Activated T-helper 1 cell treated with anti-CD3 and anti-CD28 coated beads, Interleukin-12 subunit alpha, Interleukin-12 subunit beta, Interleukin-2, Interleukin-4 antibody, amounts not matched to agents 30 ng/mL and 10 ng/mL and 1 ng/mL, durations not matched to agents 14 hours and 24 hours and 36 hours (primary cell): ENCODE measurements at regions not wholly inside any gene's neighbourhood (a gene's known extent, or its start where the extent isn't known, plus 50 kb on each side); places are given as distances from the start of the nearest gene placed in this dataset.
"Not testable (repeated sequence)": the region's sequence is repeated elsewhere in the genome, so short reads cannot be mapped to it uniquely, and the experiment has no call there.

Source experiments
- DNase-seq: peaks from one replicate; pipeline ENCODE4 v3.0.0; 2021; ENCODE audit warnings: low spot score
- H3K27ac Mint-ChIP-seq: one replicate; pipeline ENCODE4 v1.8.0; 2021; ENCODE audit warnings: mild to moderate bottlenecking, mixed read lengths
- H3K27me3 Mint-ChIP-seq: one replicate; pipeline ENCODE4 v1.8.0; 2022; ENCODE audit warnings: mild to moderate bottlenecking, moderate library complexity, mixed read lengths; ENCODE audit not compliant: insufficient read depth
- H3K36me3 Mint-ChIP-seq: one replicate; pipeline ENCODE4 v1.8.0; 2021; ENCODE audit warnings: low read depth, mixed read lengths
- H3K4me1 Mint-ChIP-seq: one replicate; pipeline ENCODE4 v1.8.0; 2021; ENCODE audit warnings: low read depth, mixed read lengths
- H3K4me3 Mint-ChIP-seq: one replicate; pipeline ENCODE4 v1.8.0; 2021; ENCODE audit warnings: mild to moderate bottlenecking, moderate library complexity, mixed read lengths
- H3K9me3 Mint-ChIP-seq: one replicate; pipeline ENCODE4 v1.8.0; 2021; ENCODE audit warnings: mixed read lengths
- intact Hi-C: fragments of 100-400 bp; cut with micrococcal nuclease; formaldehyde crosslinking; loops from one replicate; pipeline ENCODE4 v1.15.1; 2024

GRCh38 chr13:59407251-59407650 lies 756.5 kb downstream of the DIAPH3 start:
- not testable (repeated sequence) for DNase-seq, H3K36me3 Mint-ChIP-seq
- H3K9me3 Mint-ChIP-seq = peaks cover 35% of the 10 kb centered on the region

GRCh38 chr13:59408738-59409137 lies 755.0 kb downstream of the DIAPH3 start:
- H3K27me3 Mint-ChIP-seq = no peaks in the 10 kb centered on the region
- intact Hi-C loops = no loop called here
- H3K36me3 Mint-ChIP-seq = no peaks in the 10 kb centered on the region
- peaks cover 28% of the 10 kb centered on the region for H3K9me3 Mint-ChIP-seq
- no peak overlapping the region for H3K4me3 Mint-ChIP-seq
- no peak for DNase-seq
- no peaks in the 10 kb centered on the region for H3K4me1 Mint-ChIP-seq
- no peak overlapping the region for H3K27ac Mint-ChIP-seq

More at GRCh38 chr13:59407251-59407650, 756.5 kb downstream of the DIAPH3 start:
- H3K27ac Mint-ChIP-seq, H3K4me3 Mint-ChIP-seq, intact Hi-C loops, H3K4me1 Mint-ChIP-seq, H3K27me3 Mint-ChIP-seq: not testable (repeated sequence)

- H3K27ac Mint-ChIP-seq = no peak overlapping the region
- peaks cover 28% of the 10 kb centered on the region for H3K9me3 Mint-ChIP-seq
- DNase-seq = no peak
- no peaks in the 10 kb centered on the region for H3K36me3 Mint-ChIP-seq
- no peak overlapping the region for H3K4me3 Mint-ChIP-seq
- intact Hi-C loops = no loop called here
- H3K27me3 Mint-ChIP-seq = no peaks in the 10 kb centered on the region
- H3K4me1 Mint-ChIP-seq = no peaks in the 10 kb centered on the region
Measured at GRCh38 chr13:59409211-59409610, 754.5 kb downstream of the DIAPH3 start.

- H3K27ac Mint-ChIP-seq = no peak overlapping the region
- intact Hi-C loops = no loop called here
- H3K4me1 Mint-ChIP-seq = no peaks in the 10 kb centered on the region
- no peak overlapping the region for H3K4me3 Mint-ChIP-seq
- H3K9me3 Mint-ChIP-seq = peaks cover 28% of the 10 kb centered on the region
- no peaks in the 10 kb centered on the region for H3K36me3 Mint-ChIP-seq
- no peaks in the 10 kb centered on the region for H3K27me3 Mint-ChIP-seq
- DNase-seq = no peak
Measured at GRCh38 chr13:59409634-59410200, 754.0 kb downstream of the DIAPH3 start.

GRCh38 chr13:59413126-59413525 lies 750.6 kb downstream of the DIAPH3 start:
- intact Hi-C loops = no loop called here
- no peak for DNase-seq
- Mint-ChIP-seq H3K4me1 (no peaks in the 10 kb centered on the region), H3K9me3 (peaks cover 4% of the 10 kb centered on the region), H3K27me3 (no peaks in the 10 kb centered on the region), H3K4me3 (no peak overlapping the region), H3K27ac (no peak overlapping the region), H3K36me3 (no peaks in the 10 kb centered on the region)

GRCh38 chr13:59414006-59414405 lies 749.7 kb downstream of the DIAPH3 start:
- Mint-ChIP-seq H3K27me3 (no peaks in the 10 kb centered on the region), H3K4me1 (no peaks in the 10 kb centered on the region), H3K4me3 (no peak overlapping the region), H3K9me3 (no peaks in the 10 kb centered on the region), H3K36me3 (no peaks in the 10 kb centered on the region), H3K27ac (no peak overlapping the region)
- intact Hi-C loops = no loop called here
- DNase-seq = no peak

- DNase-seq = no peak
- Mint-ChIP-seq H3K4me1 (no peaks in the 10 kb centered on the region), H3K36me3 (no peaks in the 10 kb centered on the region), H3K4me3 (no peak overlapping the region), H3K9me3 (no peaks in the 10 kb centered on the region), H3K27me3 (no peaks in the 10 kb centered on the region), H3K27ac (no peak overlapping the region)
- intact Hi-C loops = no loop called here
Measured at GRCh38 chr13:59415498-59415897, 748.2 kb downstream of the DIAPH3 start.

GRCh38 chr13:59416561-59416960 lies 747.2 kb downstream of the DIAPH3 start:
- no peaks in the 10 kb centered on the region for H3K4me1 Mint-ChIP-seq

GRCh38 chr13:59422646-59423045 lies 741.1 kb downstream of the DIAPH3 start:
- intact Hi-C loops = no loop called here
- no peaks in the 10 kb centered on the region for H3K36me3 Mint-ChIP-seq
- H3K4me1 Mint-ChIP-seq = no peaks in the 10 kb centered on the region
- peaks cover 5% of the 10 kb centered on the region for H3K27me3 Mint-ChIP-seq
- H3K4me3 Mint-ChIP-seq = no peak overlapping the region
- no peak overlapping the region for H3K27ac Mint-ChIP-seq
- H3K9me3 Mint-ChIP-seq = no peaks in the 10 kb centered on the region
- no peak for DNase-seq

More at GRCh38 chr13:59416561-59416960, 747.2 kb downstream of the DIAPH3 start:
- Mint-ChIP-seq H3K9me3 (no peaks in the 10 kb centered on the region), H3K36me3 (no peaks in the 10 kb centered on the region), H3K27ac (no peak overlapping the region), H3K4me3 (no peak overlapping the region), H3K27me3 (no peaks in the 10 kb centered on the region)
- intact Hi-C loops = no loop called here
- no peak for DNase-seq

- H3K4me1 Mint-ChIP-seq = no peaks in the 10 kb centered on the region
- intact Hi-C loops = no loop called here
Measured at GRCh38 chr13:59423708-59424340, 739.9 kb downstream of the DIAPH3 start.

GRCh38 chr13:59424661-59425060 lies 739.1 kb downstream of the DIAPH3 start:
- no peak overlapping the region for H3K27ac Mint-ChIP-seq
- H3K4me3 Mint-ChIP-seq = no peak overlapping the region
- peaks cover 6% of the 10 kb centered on the region for H3K27me3 Mint-ChIP-seq
- intact Hi-C loops = no loop called here
- DNase-seq = no peak
- H3K4me1 Mint-ChIP-seq = no peaks in the 10 kb centered on the region
- H3K36me3 Mint-ChIP-seq = no peaks in the 10 kb centered on the region
- no peaks in the 10 kb centered on the region for H3K9me3 Mint-ChIP-seq

More at GRCh38 chr13:59423708-59424340, 739.9 kb downstream of the DIAPH3 start:
- no peak for DNase-seq
- peaks cover 6% of the 10 kb centered on the region for H3K27me3 Mint-ChIP-seq
- H3K9me3 Mint-ChIP-seq = no peaks in the 10 kb centered on the region
- no peak overlapping the region for H3K27ac Mint-ChIP-seq
- no peak overlapping the region for H3K4me3 Mint-ChIP-seq
- no peaks in the 10 kb centered on the region for H3K36me3 Mint-ChIP-seq

GRCh38 chr13:59425211-59425741 lies 738.5 kb downstream of the DIAPH3 start:
- Mint-ChIP-seq H3K36me3 (no peaks in the 10 kb centered on the region), H3K4me3 (no peak overlapping the region), H3K9me3 (no peaks in the 10 kb centered on the region), H3K27ac (no peak overlapping the region), H3K27me3 (peaks cover 6% of the 10 kb centered on the region), H3K4me1 (no peaks in the 10 kb centered on the region)
- intact Hi-C loops = no loop called here
- DNase-seq = no peak

GRCh38 chr13:59435024-59435423 lies 728.7 kb downstream of the DIAPH3 start:
- intact Hi-C loops = no loop called here
- H3K27me3 Mint-ChIP-seq = peaks cover 2% of the 10 kb centered on the region

More at GRCh38 chr13:59435024-59435423, 728.7 kb downstream of the DIAPH3 start:
- no peak for DNase-seq
- no peak overlapping the region for H3K27ac Mint-ChIP-seq
- H3K9me3 Mint-ChIP-seq = peaks cover 20% of the 10 kb centered on the region
- H3K4me3 Mint-ChIP-seq = no peak overlapping the region
- no peaks in the 10 kb centered on the region for H3K36me3 Mint-ChIP-seq
- no peaks in the 10 kb centered on the region for H3K4me1 Mint-ChIP-seq
